Suppressor macrophage treated with lipopolysaccharide for 1 hour (primary cell): ENCODE measurements at regions not wholly inside any gene's neighbourhood (a gene's known extent, or its start where the extent isn't known, plus 50 kb on each side); places are given as distances from the start of the nearest gene placed in this dataset.
"Not testable (repeated sequence)": the region's sequence is repeated elsewhere in the genome, so short reads cannot be mapped to it uniquely, and the experiment has no call there.

Experiments used
- DNase-seq, 3 donors: peaks; one replicate each; pipeline ENCODE4 v3.0.0-alpha.2; 2020 to 2022

- DNase-seq: no peak
Observed at GRCh38 chr1:148354913-148355308, 128.2 kb downstream of the PPIAL4G start.

GRCh38 chr1:148354284-148354912 lies 128.7 kb downstream of the PPIAL4G start:
- DNase-seq: no peak

- peak; percentile 36 to 58 (median 43) for DNase-seq
Observed at GRCh38 chr1:148353461-148354283, 129.4 kb downstream of the PPIAL4G start.

GRCh38 chr1:148352470-148353053 lies 130.5 kb downstream of the PPIAL4G start:
- peak; percentile 63 to 74 (median 72) for DNase-seq

- DNase-seq: peak; percentile 13 to 68 (median 57)
Observed at GRCh38 chr1:148347781-148348180, 135.3 kb downstream of the PPIAL4G start.

GRCh38 chr1:148345659-148346151 lies 137.4 kb downstream of the PPIAL4G start:
- DNase-seq: peak; percentile 27 to 35 (median 28)

- DNase-seq: peak; percentile 44 to 58 (median 55)
Observed at GRCh38 chr1:148344651-148345050, 138.5 kb downstream of the PPIAL4G start.

- DNase-seq: not testable (repeated sequence)
Observed at GRCh38 chr1:148341729-148342128, 141.4 kb downstream of the PPIAL4G start.

GRCh38 chr1:148336121-148336918 lies 146.8 kb downstream of the PPIAL4G start:
- DNase-seq: not testable (repeated sequence)

GRCh38 chr1:148334339-148335130 lies 148.6 kb downstream of the PPIAL4G start:
- DNase-seq: peak; percentile 82 to 96 (median 91)

- DNase-seq: no peak
Observed at GRCh38 chr1:148333875-148334338, 149.2 kb downstream of the PPIAL4G start.

GRCh38 chr1:148328884-148329283 lies 154.2 kb downstream of the PPIAL4G start:
- DNase-seq: no peak

- not testable (repeated sequence) for DNase-seq
Observed at GRCh38 chr1:148325031-148325430, 158.1 kb downstream of the PPIAL4G start.

- DNase-seq: not testable (repeated sequence)
Observed at GRCh38 chr1:148324465-148324864, 158.6 kb downstream of the PPIAL4G start.

GRCh38 chr1:148320079-148320478 lies 163.0 kb downstream of the PPIAL4G start:
- DNase-seq: not testable (repeated sequence)

- peak in 1 of 3 donors; percentile 20 for DNase-seq
Observed at GRCh38 chr1:148318904-148319242, 164.2 kb downstream of the PPIAL4G start.

GRCh38 chr1:148318123-148318903 lies 164.8 kb downstream of the PPIAL4G start:
- peak; percentile 79 to 83 (median 81) for DNase-seq

- DNase-seq: peak in 2 of 3 donors; percentile 4 to 36
Observed at GRCh38 chr1:148317288-148317985, 165.4 kb upstream of the NBPF11 start.

- peak; percentile 20 to 25 (median 20) for DNase-seq
Observed at GRCh38 chr1:148315071-148315811, 163.2 kb upstream of the NBPF11 start.
